ENCODE measurements at regions not wholly inside any gene's neighbourhood (a gene's known extent, or its start where the extent isn't known, plus 50 kb on each side); places are given as distances from the start of the nearest gene placed in this dataset.

- Histone ChIP-seq H4K20me1 (ENCODE audit: low read depth, low read length) (no peaks in the 10 kb centered on the region), H3K27me3 (ENCODE audit: low read length) (no peaks in the 10 kb centered on the region), H3K4me3 (ENCODE audit: insufficient read depth, low read length, poor library complexity, severe bottlenecking) (no peak overlapping the region), H3K9me2 (replicated peaks; ENCODE audit: insufficient read depth, low read length) (no peaks in the 10 kb centered on the region), H3K9me3 (ENCODE audit: insufficient read depth, low read length) (no peaks in the 10 kb centered on the region), H3K36me3 (ENCODE audit: low read length) (no peaks in the 10 kb centered on the region), H3K4me2 (ENCODE audit: low read depth, low read length, poor library complexity, severe bottlenecking) (no peak overlapping the region), H3F3A (ENCODE audit: insufficient read depth) (no peaks in the 10 kb centered on the region), H3K9ac (ENCODE audit: low read length) (no peak overlapping the region), H3K79me2 (ENCODE audit: insufficient read depth, low read length) (no peaks in the 10 kb centered on the region), H2AFZ (ENCODE audit: low read depth, low read length, severe bottlenecking) (no peak overlapping the region), H3K27ac (ENCODE audit: low read depth, low read length) (no peak overlapping the region)
- TF ChIP-seq EZH2phosphoT487 (conservative IDR thresholded peaks at IDR 0.05; ENCODE audit: low read length): no peak
These were observed 508.6 kb upstream of the EPHA5 start for GRCh38 chr4:66178906-66179305.

- Histone ChIP-seq H3K27me3 (ENCODE audit: low read length) (no peaks in the 10 kb centered on the region), H3K9me3 (ENCODE audit: insufficient read depth, low read length) (no peaks in the 10 kb centered on the region), H3K4me3 (ENCODE audit: insufficient read depth, low read length, poor library complexity, severe bottlenecking) (no peak overlapping the region), H3K9ac (ENCODE audit: low read length) (no peak overlapping the region), H4K20me1 (ENCODE audit: low read depth, low read length) (no peaks in the 10 kb centered on the region), H3F3A (ENCODE audit: insufficient read depth) (no peaks in the 10 kb centered on the region), H3K4me2 (ENCODE audit: low read depth, low read length, poor library complexity, severe bottlenecking) (no peak overlapping the region), H2AFZ (ENCODE audit: low read depth, low read length, severe bottlenecking) (no peak overlapping the region), H3K9me2 (replicated peaks; ENCODE audit: insufficient read depth, low read length) (no peaks in the 10 kb centered on the region), H3K27ac (ENCODE audit: low read depth, low read length) (no peak overlapping the region), H3K79me2 (ENCODE audit: insufficient read depth, low read length) (no peaks in the 10 kb centered on the region), H3K36me3 (ENCODE audit: low read length) (no peaks in the 10 kb centered on the region)
- TF ChIP-seq EZH2phosphoT487 (conservative IDR thresholded peaks at IDR 0.05; ENCODE audit: low read length): no peak
- TF ChIP-seq CTCF (IDR thresholded peaks at IDR 0.05; ENCODE audit: insufficient read depth, low read length, poor library complexity, severe bottlenecking): no peak
These were observed 499.1 kb upstream of the EPHA5 start for GRCh38 chr4:66169341-66169740.

DNA sequence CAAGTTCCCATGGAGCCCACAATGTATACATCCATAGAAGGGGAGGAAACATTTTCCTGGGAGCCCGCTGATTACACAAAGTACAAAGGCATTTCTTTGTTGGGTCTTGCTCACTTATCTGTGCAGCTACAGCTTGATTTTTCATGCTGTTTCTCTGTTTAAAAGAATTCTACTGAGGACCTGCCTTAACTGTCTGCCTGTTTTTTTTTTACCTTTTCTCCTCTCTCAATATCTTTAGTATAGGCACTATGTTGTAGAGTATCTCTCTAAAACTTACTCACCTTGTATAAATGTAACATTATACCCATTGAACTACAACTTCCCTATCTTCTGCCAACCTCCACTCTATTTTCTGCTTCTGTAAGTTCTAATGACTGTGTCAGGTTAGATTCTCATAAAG, 494.6 kb upstream of the EPHA5 start:
- H3F3A ChIP-seq (ENCODE audit: insufficient read depth): no peaks in the 10 kb centered on the region

GRCh38 chr4:66160606-66161005, 490.3 kb upstream of the EPHA5 start:
- Histone ChIP-seq H3K4me2 (ENCODE audit: low read depth, low read length, poor library complexity, severe bottlenecking) (no peak overlapping the region), H2AFZ (ENCODE audit: low read depth, low read length, severe bottlenecking) (no peak overlapping the region), H3K9me2 (replicated peaks; ENCODE audit: insufficient read depth, low read length) (no peaks in the 10 kb centered on the region), H3K4me3 (ENCODE audit: insufficient read depth, low read length, poor library complexity, severe bottlenecking) (no peak overlapping the region), H3K36me3 (ENCODE audit: low read length) (no peaks in the 10 kb centered on the region), H3K9ac (ENCODE audit: low read length) (no peak overlapping the region), H4K20me1 (ENCODE audit: low read depth, low read length) (no peaks in the 10 kb centered on the region), H3F3A (ENCODE audit: insufficient read depth) (no peaks in the 10 kb centered on the region), H3K79me2 (ENCODE audit: insufficient read depth, low read length) (no peaks in the 10 kb centered on the region), H3K27ac (ENCODE audit: low read depth, low read length) (no peak overlapping the region), H3K9me3 (ENCODE audit: insufficient read depth, low read length) (no peaks in the 10 kb centered on the region), H3K27me3 (ENCODE audit: low read length) (no peaks in the 10 kb centered on the region)
- TF ChIP-seq CTCF (IDR thresholded peaks at IDR 0.05; ENCODE audit: insufficient read depth, low read length, poor library complexity, severe bottlenecking) (no peak), EZH2phosphoT487 (conservative IDR thresholded peaks at IDR 0.05; ENCODE audit: low read length) (no peak)

More for the DNA sequence above, 494.6 kb upstream of the EPHA5 start:
- Histone ChIP-seq H3K4me2 (ENCODE audit: low read depth, low read length, poor library complexity, severe bottlenecking) (no peak overlapping the region), H2AFZ (ENCODE audit: low read depth, low read length, severe bottlenecking) (no peak overlapping the region), H3K79me2 (ENCODE audit: insufficient read depth, low read length) (no peaks in the 10 kb centered on the region), H3K9ac (ENCODE audit: low read length) (no peak overlapping the region), H3K4me3 (ENCODE audit: insufficient read depth, low read length, poor library complexity, severe bottlenecking) (no peak overlapping the region), H3K27ac (ENCODE audit: low read depth, low read length) (no peak overlapping the region), H3K27me3 (ENCODE audit: low read length) (no peaks in the 10 kb centered on the region), H4K20me1 (ENCODE audit: low read depth, low read length) (no peaks in the 10 kb centered on the region), H3K36me3 (ENCODE audit: low read length) (no peaks in the 10 kb centered on the region), H3K9me3 (ENCODE audit: insufficient read depth, low read length) (no peaks in the 10 kb centered on the region), H3K9me2 (replicated peaks; ENCODE audit: insufficient read depth, low read length) (no peaks in the 10 kb centered on the region)
- no peak for TF ChIP-seq EZH2phosphoT487 (conservative IDR thresholded peaks at IDR 0.05; ENCODE audit: low read length)

Measured in SU-DHL-6 (cell line).